ENCODE measurements at regions not wholly inside any gene's neighbourhood (a gene's known extent, or its start where the extent isn't known, plus 50 kb on each side); places are given as distances from the start of the nearest gene placed in this dataset.
"Not testable (repeated sequence)": the region's sequence is repeated elsewhere in the genome, so short reads cannot be mapped to it uniquely, and the experiment has no call there.

DNA sequence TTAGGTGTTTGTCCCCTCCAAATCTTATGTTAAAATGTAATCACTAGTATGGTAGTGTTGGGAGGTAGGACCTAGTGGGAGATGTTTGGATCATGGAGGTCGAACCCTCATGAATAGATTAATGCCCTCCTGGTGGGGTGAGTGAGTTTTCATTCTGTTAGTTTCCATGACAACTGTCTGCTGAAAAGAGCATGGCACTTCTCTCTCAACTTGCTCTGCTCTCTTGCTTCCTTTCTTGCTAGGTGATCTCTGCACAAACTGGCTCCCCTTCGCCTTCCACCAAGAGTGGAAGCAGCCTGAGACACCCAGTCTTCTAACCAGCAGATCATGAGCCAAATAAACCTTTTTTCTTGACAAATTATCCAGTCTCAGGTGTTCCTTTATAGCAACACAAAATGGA lies 853.9 kb downstream of the SORCS1 start:
- no peaks in the 10 kb centered on the region for H3K36me3 Mint-ChIP-seq
- H3K4me1 Mint-ChIP-seq = no peaks in the 10 kb centered on the region
- H3K4me3 Mint-ChIP-seq = no peak overlapping the region
- peaks cover 2% of the 10 kb centered on the region for H3K9me3 Mint-ChIP-seq
- ATAC-seq = no peak
- no peaks in the 10 kb centered on the region for H3K27me3 Mint-ChIP-seq
- H3K27ac Mint-ChIP-seq = no peak overlapping the region

DNA sequence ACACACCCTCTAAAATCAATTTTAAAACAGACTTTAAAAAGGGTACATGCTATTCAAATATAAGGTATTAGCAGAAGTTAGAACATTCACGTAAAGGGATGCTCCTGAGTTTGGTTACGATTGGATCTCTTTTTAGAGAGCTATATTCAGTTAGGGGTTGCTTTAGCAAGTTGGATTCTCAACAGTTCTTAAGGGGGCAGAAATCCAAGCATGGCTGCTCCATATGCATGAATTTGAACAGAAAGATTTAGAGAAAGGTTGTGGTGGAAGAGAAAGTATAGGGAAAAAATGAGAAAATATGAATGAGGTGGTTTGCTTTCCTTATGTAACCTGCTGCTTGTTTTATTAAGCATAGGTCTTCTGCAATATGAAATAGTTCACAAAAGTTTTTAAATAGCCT lies 855.1 kb downstream of the SORCS1 start:
- H3K9me3 Mint-ChIP-seq = peaks cover 2% of the 10 kb centered on the region
- H3K4me1 Mint-ChIP-seq = no peaks in the 10 kb centered on the region
- no peak for ATAC-seq
- no peak overlapping the region for H3K27ac Mint-ChIP-seq
- H3K4me3 Mint-ChIP-seq = no peak overlapping the region
- no peaks in the 10 kb centered on the region for H3K27me3 Mint-ChIP-seq
- no peaks in the 10 kb centered on the region for H3K36me3 Mint-ChIP-seq

DNA sequence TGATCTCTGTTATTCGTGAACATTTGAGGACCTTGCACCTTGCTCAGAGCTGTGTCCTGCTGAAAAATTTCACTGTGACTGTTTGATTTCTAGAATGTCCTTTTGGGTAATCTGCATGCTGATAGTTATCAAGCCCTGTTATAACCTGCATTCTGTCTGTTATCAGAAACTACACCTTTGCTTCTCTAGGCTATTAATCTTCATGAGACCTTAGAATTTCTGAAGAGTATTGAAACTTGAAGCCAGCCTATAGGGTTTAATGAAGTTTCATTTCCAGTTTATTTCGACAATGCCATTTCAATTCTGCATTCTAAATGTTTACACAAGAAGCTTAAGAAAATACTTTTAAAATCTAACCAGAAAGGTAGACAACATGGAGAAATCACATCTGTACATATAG lies 856.2 kb downstream of the SORCS1 start:
- no peak overlapping the region for H3K27ac Mint-ChIP-seq
- H3K4me1 Mint-ChIP-seq = no peaks in the 10 kb centered on the region
- no peaks in the 10 kb centered on the region for H3K27me3 Mint-ChIP-seq
- H3K9me3 Mint-ChIP-seq = peaks cover 2% of the 10 kb centered on the region
- H3K4me3 Mint-ChIP-seq = no peak overlapping the region
- ATAC-seq = no peak
- H3K36me3 Mint-ChIP-seq = no peaks in the 10 kb centered on the region

GRCh38 chr10:106304056-106304455 lies 860.5 kb downstream of the SORCS1 start:
- peaks cover 2% of the 10 kb centered on the region for H3K9me3 Mint-ChIP-seq
- H3K4me3 Mint-ChIP-seq = no peak overlapping the region
- H3K27ac Mint-ChIP-seq = no peak overlapping the region
- H3K4me1 Mint-ChIP-seq = no peaks in the 10 kb centered on the region
- no peak for ATAC-seq
- H3K27me3 Mint-ChIP-seq = no peaks in the 10 kb centered on the region
- H3K36me3 Mint-ChIP-seq = no peaks in the 10 kb centered on the region

DNA sequence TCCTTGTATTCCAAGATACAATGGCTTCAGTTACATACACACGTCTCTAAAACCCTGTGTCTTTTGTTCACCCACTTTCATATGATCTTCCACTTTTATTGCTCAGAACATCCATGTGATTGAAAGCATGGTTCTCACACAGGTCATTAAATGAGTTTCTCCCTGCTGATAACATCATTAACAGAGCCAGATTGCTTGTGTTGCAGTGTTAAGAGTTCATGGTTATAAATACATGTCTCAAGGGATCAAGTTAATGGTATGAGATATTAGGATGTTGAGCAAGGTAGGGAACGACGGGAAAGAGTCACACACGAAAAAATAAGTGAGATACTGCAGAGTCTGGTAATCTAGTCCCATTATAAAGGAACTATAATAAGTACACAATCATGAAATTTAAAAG lies 861.5 kb downstream of the SORCS1 start:
- H3K36me3 Mint-ChIP-seq = no peaks in the 10 kb centered on the region
- no peaks in the 10 kb centered on the region for H3K27me3 Mint-ChIP-seq
- no peaks in the 10 kb centered on the region for H3K4me1 Mint-ChIP-seq
- no peak for ATAC-seq
- no peak overlapping the region for H3K4me3 Mint-ChIP-seq
- peaks cover 2% of the 10 kb centered on the region for H3K9me3 Mint-ChIP-seq
- H3K27ac Mint-ChIP-seq = no peak overlapping the region

GRCh38 chr10:106301146-106301545 lies 863.4 kb downstream of the SORCS1 start:
- no peak overlapping the region for H3K27ac Mint-ChIP-seq
- H3K4me1 Mint-ChIP-seq = no peaks in the 10 kb centered on the region
- peaks cover 2% of the 10 kb centered on the region for H3K9me3 Mint-ChIP-seq
- no peak overlapping the region for H3K4me3 Mint-ChIP-seq
- H3K27me3 Mint-ChIP-seq = no peaks in the 10 kb centered on the region
- no peaks in the 10 kb centered on the region for H3K36me3 Mint-ChIP-seq
- ATAC-seq = no peak

- ATAC-seq = no peak
- H3K36me3 Mint-ChIP-seq = no peaks in the 10 kb centered on the region
- H3K27me3 Mint-ChIP-seq = no peaks in the 10 kb centered on the region
- no peaks in the 10 kb centered on the region for H3K4me1 Mint-ChIP-seq
- no peak overlapping the region for H3K27ac Mint-ChIP-seq
- peaks cover 6% of the 10 kb centered on the region for H3K9me3 Mint-ChIP-seq
- no peak overlapping the region for H3K4me3 Mint-ChIP-seq
Measured at GRCh38 chr10:106296750-106297392, 867.6 kb downstream of the SORCS1 start.

- H3K4me3 Mint-ChIP-seq = no peak overlapping the region
- no peaks in the 10 kb centered on the region for H3K27me3 Mint-ChIP-seq
- ATAC-seq = no peak
- H3K27ac Mint-ChIP-seq = no peak overlapping the region
- peaks cover 16% of the 10 kb centered on the region for H3K9me3 Mint-ChIP-seq
- H3K36me3 Mint-ChIP-seq = no peaks in the 10 kb centered on the region
- H3K4me1 Mint-ChIP-seq = no peaks in the 10 kb centered on the region
Measured at GRCh38 chr10:106284802-106285587, 879.5 kb downstream of the SORCS1 start.

DNA sequence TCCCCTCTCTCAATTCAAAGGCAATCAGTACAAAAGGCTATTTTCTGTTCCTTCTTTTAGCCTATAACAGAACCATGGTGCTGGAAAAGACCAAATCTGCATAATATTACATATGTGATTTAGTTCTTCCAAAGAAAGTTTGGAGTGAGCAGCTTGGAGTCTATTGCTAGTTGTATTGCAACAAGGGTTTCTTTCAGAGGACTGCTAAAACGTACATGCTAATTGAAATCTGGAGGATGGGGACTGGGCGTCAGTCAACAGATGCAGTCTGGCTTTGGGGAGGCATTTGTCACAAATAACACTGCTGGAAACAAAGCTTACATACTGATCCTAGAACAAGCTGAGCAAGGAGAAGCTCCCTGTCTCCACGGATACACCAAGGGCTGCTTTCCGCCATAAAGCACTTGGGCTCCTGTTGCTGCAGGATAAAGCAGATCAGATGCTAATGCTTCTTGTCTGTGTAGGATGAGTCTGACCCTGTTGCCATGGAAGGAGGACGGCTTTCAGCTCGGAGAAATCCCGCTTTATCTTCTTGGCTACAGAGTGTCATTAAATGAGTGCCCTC lies 883.5 kb downstream of the SORCS1 start:
- Mint-ChIP-seq H3K9me3 (peaks cover 16% of the 10 kb centered on the region), H3K4me3 (no peak overlapping the region), H3K36me3 (no peaks in the 10 kb centered on the region), H3K27me3 (no peaks in the 10 kb centered on the region), H3K4me1 (no peaks in the 10 kb centered on the region), H3K27ac (no peak overlapping the region)
- no peak for ATAC-seq

DNA sequence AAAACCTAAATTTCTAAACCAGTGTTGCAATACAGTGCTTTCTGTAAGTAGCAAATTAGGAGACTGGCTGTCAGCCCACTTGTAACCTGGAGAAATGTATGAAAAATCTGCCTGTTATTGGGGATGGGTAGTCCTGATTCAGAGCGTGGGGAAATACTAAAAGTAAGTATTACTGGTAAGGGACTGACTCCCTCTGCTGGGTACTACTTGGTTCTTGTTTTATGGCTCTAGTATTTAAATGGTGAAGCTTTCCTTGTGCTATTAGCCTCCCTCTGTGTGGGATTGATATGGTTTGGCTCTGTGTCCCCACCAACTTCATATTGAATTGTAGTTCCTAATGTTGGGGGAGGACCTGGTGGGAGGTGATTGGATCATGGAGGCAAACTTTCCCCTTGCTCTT lies 886.1 kb downstream of the SORCS1 start:
- peaks cover 11% of the 10 kb centered on the region for H3K9me3 Mint-ChIP-seq
- H3K36me3 Mint-ChIP-seq = no peaks in the 10 kb centered on the region
- H3K27ac Mint-ChIP-seq = no peak overlapping the region
- no peak overlapping the region for H3K4me3 Mint-ChIP-seq
- no peaks in the 10 kb centered on the region for H3K4me1 Mint-ChIP-seq
- no peak for ATAC-seq
- H3K27me3 Mint-ChIP-seq = no peaks in the 10 kb centered on the region

DNA sequence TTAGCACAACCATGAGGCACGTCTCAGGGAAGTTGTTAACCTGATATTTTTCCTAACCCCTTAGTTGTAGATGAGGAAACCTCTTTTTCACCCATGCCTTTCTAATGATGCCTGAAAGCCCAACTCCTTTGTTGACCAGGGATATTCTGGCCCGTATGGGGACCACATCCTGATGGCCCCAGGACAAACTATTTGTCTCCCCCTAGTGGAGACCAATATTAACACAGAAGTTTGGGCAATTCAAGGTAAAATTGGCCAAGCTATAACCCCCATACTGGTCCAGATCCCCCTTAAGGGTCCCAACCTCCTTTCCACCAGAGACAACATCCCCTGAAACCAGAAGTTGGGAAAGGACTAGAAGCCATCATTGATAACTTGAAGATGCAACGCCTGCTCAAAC lies 893.3 kb downstream of the SORCS1 start:
- Mint-ChIP-seq H3K27ac (no peak overlapping the region), H3K36me3 (no peaks in the 10 kb centered on the region), H3K27me3 (no peaks in the 10 kb centered on the region), H3K4me1 (no peaks in the 10 kb centered on the region), H3K4me3 (no peak overlapping the region), H3K9me3 (peaks cover 3% of the 10 kb centered on the region)
- ATAC-seq = no peak

DNA sequence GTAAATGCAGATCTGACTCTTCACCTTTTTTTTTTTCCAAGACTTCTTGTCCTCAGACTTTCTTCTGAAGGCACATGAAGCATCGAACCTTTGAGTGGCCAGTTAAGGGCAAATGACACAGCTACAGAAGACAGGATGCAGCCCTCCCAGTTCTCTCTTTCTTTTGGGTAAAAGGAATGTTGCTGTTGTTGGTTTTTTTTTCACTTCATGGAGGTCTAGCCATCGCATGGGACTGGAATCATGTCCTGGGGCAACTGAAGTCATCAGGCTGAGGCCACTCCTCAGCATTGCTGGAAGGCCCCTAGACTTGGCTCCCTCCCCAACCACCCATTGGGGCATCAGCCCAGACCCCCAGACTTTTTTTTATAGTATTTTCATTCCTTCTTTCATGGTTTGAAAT lies 896.5 kb downstream of the SORCS1 start:
- no peaks in the 10 kb centered on the region for H3K27me3 Mint-ChIP-seq
- H3K9me3 Mint-ChIP-seq = no peaks in the 10 kb centered on the region
- ATAC-seq = no peak
- no peak overlapping the region for H3K27ac Mint-ChIP-seq
- no peaks in the 10 kb centered on the region for H3K4me1 Mint-ChIP-seq
- no peak overlapping the region for H3K4me3 Mint-ChIP-seq
- H3K36me3 Mint-ChIP-seq = no peaks in the 10 kb centered on the region

DNA sequence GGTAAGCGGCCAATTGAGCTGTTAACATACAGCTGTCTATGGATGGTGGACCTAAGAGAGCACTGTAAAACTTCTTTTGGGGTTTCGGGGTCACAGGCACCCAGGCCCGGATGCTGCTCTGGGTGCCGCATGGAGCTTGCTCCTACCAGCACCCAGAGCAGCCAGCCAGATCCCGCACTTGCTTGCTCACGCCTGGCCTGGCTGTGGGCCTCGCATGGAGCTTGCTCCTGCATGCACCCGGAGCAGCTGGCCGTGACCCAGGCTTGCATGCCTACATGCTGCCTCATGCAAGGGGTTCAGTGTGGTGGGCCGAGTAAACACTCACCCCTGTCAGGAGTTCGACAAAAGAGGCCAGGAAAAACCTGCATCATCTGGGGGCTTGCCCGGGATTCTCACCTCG lies 896.9 kb downstream of the SORCS1 start:
- Mint-ChIP-seq H3K9me3 (no peaks in the 10 kb centered on the region), H3K4me1 (no peaks in the 10 kb centered on the region), H3K27me3 (no peaks in the 10 kb centered on the region), H3K36me3 (no peaks in the 10 kb centered on the region), H3K27ac (no peak overlapping the region), H3K4me3 (no peak overlapping the region)
- peak; percentile 27 for ATAC-seq

DNA sequence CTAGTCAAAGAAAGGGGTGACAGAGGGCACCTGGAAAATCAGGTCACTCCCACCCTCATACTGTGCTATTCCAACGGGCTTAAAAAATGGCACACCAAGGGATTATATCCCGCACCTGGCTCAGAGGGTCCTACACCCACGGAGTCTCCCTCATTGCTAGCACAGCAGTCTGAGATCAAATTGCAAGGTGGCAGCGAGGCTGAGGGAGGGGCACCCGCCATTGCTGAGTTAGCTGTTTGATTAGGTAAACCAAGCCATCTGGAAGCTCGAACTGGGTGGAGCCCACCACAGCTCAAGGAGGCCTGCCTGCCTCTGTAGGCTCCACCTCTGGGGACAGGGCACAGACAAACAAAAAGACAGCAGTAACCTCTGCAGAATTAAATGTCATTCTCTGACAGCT lies 907.1 kb downstream of the SORCS1 start:
- H3K4me3 Mint-ChIP-seq, ATAC-seq, H3K36me3 Mint-ChIP-seq, H3K9me3 Mint-ChIP-seq, H3K27me3 Mint-ChIP-seq, H3K4me1 Mint-ChIP-seq, H3K27ac Mint-ChIP-seq: not testable (repeated sequence)

- no peaks in the 10 kb centered on the region for H3K27me3 Mint-ChIP-seq
- no peak overlapping the region for H3K27ac Mint-ChIP-seq
- H3K4me1 Mint-ChIP-seq = no peaks in the 10 kb centered on the region
- H3K36me3 Mint-ChIP-seq = no peaks in the 10 kb centered on the region
- peaks cover 4% of the 10 kb centered on the region for H3K9me3 Mint-ChIP-seq
- no peak for ATAC-seq
- no peak overlapping the region for H3K4me3 Mint-ChIP-seq
Measured at GRCh38 chr10:106255111-106255678, 909.3 kb downstream of the SORCS1 start.

DNA sequence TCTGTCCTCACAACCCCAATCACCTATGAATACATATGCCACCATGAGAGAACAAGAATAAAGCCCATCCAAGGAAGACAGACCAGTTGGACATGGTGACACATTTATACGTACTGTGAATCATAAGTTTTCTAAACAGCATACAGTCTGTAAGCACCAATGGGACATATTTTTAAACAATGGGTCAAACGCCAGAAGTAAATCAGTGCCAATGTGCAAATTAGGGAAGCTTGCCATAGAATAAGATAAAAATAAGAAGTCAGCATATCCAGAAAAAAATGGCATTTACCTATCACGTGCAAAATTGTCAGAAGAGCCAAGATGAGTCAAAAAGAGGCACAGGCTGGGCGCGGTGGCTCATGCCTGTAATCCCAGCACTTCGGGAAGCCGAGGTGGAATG lies 910.4 kb downstream of the SORCS1 start:
- no peak overlapping the region for H3K4me3 Mint-ChIP-seq
- no peaks in the 10 kb centered on the region for H3K36me3 Mint-ChIP-seq
- H3K27ac Mint-ChIP-seq = no peak overlapping the region
- H3K9me3 Mint-ChIP-seq = peaks cover 6% of the 10 kb centered on the region
- H3K27me3 Mint-ChIP-seq = no peaks in the 10 kb centered on the region
- H3K4me1 Mint-ChIP-seq = no peaks in the 10 kb centered on the region
- no peak for ATAC-seq
